Smooth muscle cell of the brain vasculature (primary cell): ENCODE measurements at regions not wholly inside any gene's neighbourhood (a gene's known extent, or its start where the extent isn't known, plus 50 kb on each side); places are given as distances from the start of the nearest gene placed in this dataset.

Experiments used
- DNase-seq: peaks from one replicate; pipeline ENCODE4 v3.0.0-alpha.2; 2012; ENCODE audit warnings: low read depth, low spot score

GRCh38 chr1:21346365-21347071, 56.3 kb upstream of the ECE1 start:
- DNase-seq = no peak

GRCh38 chr1:21344750-21345443, 54.6 kb upstream of the ECE1 start:
- DNase-seq = no peak

DNA sequence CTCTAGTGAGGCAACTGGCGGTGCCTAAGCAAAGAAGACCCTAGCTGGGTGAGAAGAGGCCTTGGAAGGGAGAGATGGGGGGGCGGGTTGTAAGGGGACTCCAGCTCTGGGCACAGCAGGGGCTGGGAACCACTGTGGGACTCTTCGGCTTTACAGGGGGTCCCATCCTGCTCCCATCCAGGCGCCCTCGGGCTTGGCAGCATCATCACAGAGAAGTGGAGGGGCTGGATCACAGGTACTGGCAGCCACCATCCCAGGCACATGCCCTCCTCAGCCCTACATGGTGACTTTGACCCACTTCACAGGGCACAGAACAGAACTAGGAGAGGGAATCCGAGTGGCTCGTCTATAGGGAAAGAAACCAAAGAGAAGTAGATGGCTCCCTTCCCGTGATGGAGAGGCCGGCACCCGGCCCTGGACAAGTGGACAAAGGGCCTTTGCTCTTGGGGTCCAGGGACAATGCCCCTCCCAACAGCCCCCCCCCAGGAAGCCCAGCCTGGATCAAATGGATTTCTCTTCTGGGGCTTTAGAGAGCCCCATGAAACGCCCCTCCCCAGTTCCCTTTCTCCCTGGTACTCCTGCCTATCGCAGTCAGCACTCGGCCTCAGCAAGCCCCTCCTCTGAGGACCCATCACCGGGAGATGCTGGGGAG, 54.0 kb upstream of the ECE1 start:
- DNase-seq = no peak

- DNase-seq = no peak
These were observed 52.9 kb upstream of the ECE1 start for GRCh38 chr1:21342961-21343838.

- DNase-seq = no peak
These were observed 51.3 kb upstream of the ECE1 start for GRCh38 chr1:21341517-21342078.

- no peak for DNase-seq
These were observed 50.8 kb upstream of the ECE1 start for GRCh38 chr1:21341022-21341421.

DNA sequence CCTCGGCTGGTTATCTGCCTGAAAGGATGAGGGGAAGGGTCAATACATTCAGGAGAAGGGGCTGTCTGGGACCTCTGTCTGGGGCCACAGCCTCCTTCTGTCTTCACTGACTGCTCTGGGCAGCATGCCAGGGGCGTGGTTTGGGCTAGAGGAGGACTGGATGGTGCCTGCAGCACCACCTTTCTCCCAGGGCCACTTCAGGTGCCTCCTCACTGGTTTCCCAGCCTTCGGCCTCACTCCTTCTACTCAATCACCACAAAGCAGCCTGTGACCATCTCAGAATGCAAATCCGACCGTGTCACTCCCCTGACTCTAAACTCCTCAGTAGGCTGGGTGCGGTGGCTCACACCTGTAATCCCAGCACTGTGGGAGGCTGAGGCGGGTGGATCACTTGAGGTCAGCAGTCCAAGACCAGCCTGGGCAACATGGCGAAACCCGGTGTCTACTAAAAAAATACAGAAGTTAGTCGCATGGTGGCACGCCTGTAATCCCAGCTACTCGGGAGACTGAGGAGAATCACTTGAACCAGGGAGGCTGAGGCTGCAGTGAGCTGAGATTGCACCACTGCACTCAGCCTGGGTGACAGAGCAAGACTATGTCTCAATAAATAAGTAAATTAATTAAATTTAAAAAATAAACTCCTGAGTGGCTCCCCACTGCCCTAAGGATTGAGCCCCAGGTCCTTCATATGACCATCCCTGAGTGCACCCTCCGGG, 50.1 kb upstream of the ECE1 start:
- DNase-seq = no peak
